Tibial nerve (tissue), 3 donors: ENCODE measurements at regions not wholly inside any gene's neighbourhood (a gene's known extent, or its start where the extent isn't known, plus 50 kb on each side); places are given as distances from the start of the nearest gene placed in this dataset.

Experiments
- POLR2A ChIP-seq, 2 donors: fragments of 450-650 bp; IDR thresholded peaks; one replicate each; pipeline ENCODE4 v1.6.1; 2017; ENCODE audit warnings: antibody characterized with exemption in 2 of 2, mild to moderate bottlenecking in 2 of 2, moderate library complexity in 2 of 2
- TF ChIP-seq, protein P1 (sequence below), 5 experiments: fragments of 200-600 bp in 3 of 5; fragments of 450-650 bp in 2 of 5; sonication (generic) in 3 of 5; IDR thresholded peaks; one replicate each; pipeline ENCODE4 v1.5.1; 2016 to 2019; ENCODE audit warnings: antibody characterized with exemption in 5 of 5, mild to moderate bottlenecking in 3 of 5, moderate library complexity in 2 of 5

DNA sequence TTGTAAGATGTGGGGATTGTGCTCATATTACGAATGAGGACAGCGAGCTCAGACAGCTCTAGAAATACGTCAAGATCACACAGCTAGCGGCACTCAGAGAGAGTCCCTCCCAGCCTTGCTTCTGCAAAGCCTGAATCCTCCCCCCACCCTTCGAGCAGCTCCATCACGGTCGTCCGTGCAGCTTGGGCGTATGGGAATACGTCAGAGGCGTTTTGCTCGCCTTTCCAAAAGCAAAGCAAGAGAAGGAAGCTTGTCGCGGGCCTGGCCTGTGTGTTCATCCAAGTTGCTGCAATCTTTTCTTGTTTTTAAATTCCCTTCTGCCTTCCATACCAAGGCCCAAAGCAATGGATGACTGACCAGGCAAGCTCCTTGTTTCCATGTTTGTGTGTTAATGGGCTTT is 125.5 kb upstream of the IRF2BP2 start:
- TF ChIP-seq, protein P1, sequence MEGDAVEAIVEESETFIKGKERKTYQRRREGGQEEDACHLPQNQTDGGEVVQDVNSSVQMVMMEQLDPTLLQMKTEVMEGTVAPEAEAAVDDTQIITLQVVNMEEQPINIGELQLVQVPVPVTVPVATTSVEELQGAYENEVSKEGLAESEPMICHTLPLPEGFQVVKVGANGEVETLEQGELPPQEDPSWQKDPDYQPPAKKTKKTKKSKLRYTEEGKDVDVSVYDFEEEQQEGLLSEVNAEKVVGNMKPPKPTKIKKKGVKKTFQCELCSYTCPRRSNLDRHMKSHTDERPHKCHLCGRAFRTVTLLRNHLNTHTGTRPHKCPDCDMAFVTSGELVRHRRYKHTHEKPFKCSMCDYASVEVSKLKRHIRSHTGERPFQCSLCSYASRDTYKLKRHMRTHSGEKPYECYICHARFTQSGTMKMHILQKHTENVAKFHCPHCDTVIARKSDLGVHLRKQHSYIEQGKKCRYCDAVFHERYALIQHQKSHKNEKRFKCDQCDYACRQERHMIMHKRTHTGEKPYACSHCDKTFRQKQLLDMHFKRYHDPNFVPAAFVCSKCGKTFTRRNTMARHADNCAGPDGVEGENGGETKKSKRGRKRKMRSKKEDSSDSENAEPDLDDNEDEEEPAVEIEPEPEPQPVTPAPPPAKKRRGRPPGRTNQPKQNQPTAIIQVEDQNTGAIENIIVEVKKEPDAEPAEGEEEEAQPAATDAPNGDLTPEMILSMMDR (IDR thresholded peaks at IDR 0.05) = no peak
- no peak for TF ChIP-seq POLR2A (IDR thresholded peaks at IDR 0.05)
